Stimulated activated naive CD4-positive, alpha-beta T cell (primary cell): ENCODE measurements at regions not wholly inside any gene's neighbourhood (a gene's known extent, or its start where the extent isn't known, plus 50 kb on each side); places are given as distances from the start of the nearest gene placed in this dataset.

Experiments
- DNase-seq, 6 experiments: peaks; one replicate each; lab custom pipeline; 2025; lab: John Stamatoyannopoulos, UW

DNA sequence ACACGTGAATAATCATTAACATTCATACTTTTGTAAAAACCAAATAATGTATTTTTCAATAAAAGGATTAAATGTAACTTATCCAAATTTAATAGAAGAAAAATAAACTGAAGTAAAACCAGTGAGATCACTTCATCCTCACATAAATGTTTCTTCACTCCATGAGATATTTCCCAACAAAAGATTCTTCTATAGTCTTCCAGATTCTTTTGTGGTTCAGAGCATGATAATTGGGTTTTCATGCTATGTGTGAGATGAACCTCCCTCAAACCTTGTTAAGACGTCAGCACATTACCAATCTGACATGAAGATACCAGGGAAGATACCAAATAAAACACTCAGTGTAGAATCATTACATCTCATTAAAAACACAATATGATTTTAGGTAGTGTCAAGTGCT, 62.9 kb upstream of the OXGR1 start:
- DNase-seq = no peak

DNA sequence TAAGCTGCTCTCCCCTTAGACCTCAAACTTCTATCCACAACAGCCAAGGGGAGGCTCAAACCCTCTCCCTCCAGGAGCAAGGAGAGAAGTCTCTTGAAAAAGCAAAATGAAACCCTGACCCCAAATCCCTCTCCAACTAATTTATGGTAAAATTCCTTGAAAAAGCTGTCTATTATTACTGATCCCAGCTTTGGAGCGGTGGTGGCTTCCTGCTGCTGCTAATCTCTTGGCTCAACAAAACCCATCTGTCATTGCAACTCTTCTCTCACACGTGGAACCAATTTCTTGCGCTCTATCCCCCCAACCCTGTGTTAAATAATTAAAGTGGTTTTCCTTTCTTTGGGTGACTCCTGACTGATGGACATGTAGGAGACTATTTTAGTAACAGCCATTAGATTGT, 64.1 kb upstream of the OXGR1 start:
- DNase-seq = no peak

DNA sequence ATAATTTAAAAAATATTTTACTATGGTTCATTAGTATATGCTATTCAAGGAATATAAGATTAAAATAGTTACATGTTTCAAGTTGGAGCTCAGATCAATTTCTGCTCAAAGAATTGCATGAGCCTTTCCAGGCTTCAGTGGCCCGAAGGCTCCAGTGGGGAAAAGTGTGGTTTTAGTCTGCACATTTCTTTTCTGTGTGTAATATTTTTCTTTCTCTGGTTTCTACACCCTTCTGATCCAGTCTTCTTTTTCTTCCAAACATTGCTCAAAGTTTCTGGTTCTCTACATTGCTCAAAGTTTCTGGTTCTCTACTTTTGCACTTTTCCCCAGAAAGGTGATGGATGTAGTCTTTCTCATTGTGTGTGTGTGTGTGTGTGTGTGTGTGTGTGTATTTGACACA, 64.7 kb upstream of the OXGR1 start:
- no peak for DNase-seq

DNA sequence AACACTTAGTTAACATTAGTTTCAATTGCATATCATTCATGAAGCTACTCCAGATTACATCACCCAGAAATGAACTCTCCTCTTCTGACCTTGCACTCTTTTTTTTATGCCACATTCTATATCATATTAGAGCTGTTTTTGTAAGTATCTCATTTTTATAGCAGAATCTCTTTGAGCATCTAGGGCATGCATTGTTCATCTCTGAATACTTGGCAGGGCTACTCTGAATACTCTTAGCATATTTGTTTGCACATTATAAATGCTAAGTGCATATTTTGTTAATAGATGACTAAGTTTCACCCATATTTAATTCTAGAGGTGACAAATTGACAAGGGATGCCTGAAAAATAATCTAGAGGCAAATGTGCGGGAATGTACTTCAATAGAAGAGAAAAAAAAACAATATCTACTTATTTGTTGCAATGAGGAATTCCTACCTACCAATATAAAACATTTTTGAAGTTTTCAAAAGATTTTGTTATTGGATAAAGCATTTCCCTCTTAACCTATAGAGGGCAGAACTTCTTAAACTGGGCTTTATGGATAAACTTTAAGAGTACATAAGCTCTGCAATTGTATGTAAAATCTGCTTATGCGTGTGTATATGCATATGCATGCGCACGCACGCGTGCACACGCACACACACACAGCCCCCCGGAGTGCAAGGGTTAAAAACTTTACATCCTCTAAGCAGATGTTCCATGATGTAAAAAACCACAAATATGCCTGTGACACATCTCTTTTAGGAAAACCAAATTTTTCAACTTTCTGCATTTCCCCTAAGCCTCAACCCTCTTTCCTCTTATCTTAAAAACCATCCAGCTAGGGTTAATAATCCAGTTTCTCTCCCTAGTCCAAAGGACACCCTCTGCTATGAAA, 73.0 kb upstream of the OXGR1 start:
- no peak for DNase-seq

DNA sequence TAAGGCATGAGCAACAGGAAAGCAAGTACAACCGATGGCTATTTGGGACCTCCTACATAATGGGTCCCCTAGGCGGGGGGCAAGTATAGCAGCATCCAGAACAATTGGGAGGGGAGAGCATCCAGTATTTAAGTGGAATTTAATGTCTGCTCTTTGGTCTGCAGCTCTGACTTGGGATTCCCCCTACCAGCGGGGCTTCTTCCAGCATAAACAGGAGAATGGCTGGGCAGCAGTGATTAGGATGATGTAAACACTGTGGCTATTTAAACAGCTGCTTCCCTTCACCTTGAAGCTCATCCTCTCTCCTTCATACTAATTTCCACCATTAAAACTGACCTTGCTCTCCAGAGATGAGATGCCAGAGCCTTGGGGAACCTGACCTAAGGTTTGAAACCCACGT, 73.9 kb upstream of the OXGR1 start:
- DNase-seq = no peak

DNA sequence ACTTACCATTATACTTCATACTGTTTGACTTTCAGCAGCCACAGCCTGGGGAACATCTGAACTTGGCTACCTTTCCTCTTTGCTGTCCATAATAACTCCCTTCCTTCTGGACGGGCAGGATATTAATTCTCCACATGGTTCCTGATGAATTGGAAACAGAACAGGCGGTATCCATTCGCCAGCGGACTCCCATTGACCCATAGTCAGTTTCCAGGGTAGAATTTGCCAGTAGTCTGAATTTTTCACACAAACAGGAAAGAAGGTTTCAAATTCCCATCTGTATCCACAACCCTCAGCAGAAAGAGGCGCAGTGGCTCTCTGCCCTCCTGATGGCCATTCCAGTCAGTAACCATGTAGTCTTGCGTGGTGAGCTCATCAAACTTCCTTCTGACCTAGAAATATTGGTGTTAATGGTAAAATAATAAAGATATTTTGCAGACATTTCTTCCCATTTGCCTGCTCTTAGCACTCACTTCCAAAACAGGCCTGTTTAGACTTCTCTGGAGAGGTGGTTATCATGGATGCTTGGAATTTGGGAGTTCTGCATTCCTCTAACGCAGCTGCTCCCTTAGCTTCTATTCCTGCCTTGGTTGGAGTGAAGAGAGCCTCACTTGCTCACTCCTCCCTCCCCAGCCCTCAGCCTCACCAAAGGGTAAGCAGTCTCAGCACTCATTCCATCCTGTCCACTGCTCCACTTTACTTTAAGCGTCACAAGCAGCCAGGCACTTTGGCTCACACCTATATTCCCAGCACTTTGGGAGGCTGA, 75.0 kb upstream of the OXGR1 start:
- no peak for DNase-seq

DNA sequence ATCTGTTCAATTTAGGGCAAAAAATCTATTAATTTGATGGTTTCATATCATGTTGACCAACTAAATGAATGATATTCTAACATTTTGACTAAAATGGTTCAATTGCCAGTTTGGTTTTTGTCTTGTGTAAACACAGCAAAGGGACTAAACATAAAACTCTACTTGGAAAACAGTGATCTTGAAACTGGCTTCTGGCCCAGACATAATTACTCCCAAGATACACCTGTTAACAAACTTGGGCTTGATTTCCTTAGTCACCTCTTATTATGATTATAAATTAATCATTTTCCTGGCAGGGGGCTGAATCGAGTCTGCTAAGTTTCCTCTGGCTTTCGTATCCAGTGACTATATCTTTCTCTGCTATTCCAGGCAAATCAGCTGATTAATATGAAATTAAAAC, 78.0 kb upstream of the OXGR1 start:
- DNase-seq = no peak

DNA sequence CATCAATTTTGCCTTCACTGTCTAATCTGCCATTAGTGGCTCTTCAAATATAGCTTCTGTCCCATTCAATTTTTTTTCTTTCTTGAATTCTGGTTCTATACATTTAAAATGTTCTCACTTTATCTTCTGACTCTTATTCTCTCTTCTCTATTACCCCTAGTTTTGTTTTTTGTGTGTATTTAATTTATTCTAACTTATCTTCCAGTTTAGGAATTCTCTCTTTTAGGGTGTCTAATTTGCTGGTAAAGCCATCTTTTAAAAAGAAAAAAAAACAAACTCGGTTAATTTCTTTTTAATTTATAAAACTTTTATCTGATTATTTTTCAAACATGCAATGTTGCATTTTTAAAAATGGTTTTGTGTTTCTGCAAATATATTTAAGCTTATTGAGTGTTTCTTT, 80.3 kb upstream of the OXGR1 start:
- no peak for DNase-seq

DNA sequence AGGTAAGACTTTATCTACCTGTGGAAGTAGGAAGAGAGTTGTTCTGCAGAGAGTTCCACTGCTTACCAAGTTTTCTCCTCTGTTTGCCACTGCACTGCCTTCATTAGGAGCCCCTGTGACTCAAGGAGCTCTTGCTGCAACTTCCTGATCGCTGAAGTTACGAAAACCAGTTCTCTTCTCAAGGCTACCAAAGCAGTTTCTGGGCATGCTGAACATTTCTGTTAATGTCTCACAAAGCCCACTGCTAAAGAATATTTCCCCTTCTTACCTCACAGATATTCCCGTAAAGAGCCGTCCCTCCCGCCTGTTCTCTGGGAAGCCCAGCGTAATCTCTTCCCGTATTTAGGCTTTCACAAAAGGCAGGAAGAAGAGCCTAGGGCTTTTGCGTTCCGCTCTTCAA, 82.6 kb upstream of the OXGR1 start:
- no peak for DNase-seq

DNA sequence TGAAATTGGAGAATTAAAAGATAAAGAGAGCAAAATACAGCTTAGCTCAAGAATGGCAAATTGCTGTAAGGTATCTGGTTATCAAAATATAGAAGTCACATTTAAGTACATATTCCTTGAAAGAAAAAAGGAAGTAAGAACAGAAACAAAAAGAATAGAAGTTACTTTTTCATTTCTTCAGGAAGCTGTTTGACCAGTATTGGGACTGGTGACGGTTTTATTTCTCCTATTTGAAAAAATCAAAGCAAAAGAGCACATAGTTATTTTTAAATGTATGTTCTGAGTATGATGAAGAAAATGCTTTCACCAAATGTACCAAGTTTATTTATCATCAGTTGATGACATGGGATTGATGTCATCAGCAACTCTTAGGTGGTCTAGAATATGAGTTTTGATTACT, 83.1 kb upstream of the OXGR1 start:
- DNase-seq = no peak

DNA sequence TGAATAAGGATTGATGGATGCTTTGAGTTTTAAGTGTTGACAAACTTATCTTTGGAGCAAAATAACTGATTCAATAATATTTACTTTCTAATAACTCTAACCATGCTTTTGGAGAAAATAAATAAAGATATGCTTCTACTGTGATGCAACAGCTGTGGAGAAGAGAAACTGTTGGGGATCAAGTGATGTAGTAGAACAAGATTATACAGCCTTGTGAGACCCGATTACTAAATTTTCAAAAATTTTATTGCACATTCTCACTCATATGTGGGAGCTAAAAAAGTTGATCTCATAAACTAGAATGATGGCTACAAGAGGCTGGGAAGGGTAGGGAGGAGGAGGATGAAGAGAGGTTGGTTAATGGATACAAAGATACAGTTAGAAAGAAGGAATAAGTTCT, 85.5 kb upstream of the OXGR1 start:
- DNase-seq = no peak

DNA sequence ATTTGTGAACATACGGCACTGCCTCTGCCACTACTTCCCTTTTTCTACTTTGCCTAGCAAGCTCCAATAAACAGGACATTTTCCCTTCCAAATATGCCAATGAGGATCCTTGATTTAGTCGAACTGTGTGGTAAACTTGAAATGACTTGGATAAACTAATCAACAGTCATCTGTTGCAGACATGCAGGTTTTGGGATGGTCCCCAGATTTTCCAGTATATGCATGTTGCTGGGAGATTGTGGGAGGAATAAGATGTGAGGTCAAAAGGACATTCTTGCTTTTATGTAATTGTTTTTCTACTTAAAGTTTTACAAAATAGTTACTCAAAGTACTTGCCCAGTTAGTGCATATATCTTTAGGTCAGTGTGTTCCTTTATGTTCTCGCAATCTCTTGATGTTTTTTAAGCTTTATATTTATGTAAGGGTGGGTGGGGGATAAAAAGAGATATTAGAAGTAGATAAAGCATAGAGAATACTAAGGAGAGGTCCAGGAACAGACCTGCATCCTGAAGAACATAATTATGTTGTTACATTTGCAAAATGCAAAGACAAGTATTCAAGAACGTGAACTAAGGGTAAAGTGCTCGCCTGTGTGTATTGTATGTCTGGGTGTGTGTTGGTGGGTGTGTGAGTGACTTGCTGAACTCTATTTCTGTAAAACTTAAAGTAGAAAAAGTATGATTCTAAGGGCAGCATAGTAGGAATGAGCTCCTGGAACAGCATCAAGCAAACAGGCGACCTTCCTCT, 88.4 kb upstream of the OXGR1 start:
- DNase-seq = no peak

DNA sequence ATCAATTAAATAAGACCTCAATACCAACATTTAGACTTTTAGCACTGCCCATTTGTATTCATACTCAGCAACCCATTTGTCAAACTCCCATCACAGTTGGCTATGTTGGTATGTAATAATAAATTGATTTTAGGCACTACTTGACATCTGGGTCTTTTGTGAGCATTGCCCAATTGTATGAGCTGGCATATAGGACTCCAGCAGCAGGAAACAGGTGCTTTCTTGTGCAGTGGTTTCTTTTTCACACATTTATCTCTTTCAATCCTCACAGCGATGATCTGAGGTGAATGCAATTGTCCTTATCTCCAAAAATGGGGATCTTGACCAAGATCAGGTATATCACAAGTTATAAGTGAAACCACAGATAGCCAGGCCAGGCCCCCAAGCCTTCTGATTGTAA, 96.9 kb upstream of the OXGR1 start:
- DNase-seq = no peak

DNA sequence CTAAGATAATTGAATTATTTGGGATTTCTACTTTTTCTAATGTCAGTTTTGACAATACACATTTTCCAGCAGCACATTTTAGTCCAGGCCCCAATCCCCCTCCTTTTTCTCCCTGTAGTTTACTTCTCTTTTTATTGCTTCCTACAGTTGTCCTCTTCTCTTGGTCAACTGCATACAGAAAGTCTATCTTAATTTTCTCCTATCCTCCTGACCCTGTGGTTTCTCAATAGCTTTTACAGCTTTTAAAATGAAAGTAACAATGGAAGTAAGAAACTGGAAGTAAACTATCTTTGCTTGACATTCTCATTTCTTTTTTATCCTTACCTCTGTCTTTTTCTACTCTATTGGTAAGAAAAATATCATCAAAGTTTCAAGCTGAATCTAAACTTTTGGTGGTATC, 106.5 kb upstream of the OXGR1 start:
- DNase-seq = no peak

DNA sequence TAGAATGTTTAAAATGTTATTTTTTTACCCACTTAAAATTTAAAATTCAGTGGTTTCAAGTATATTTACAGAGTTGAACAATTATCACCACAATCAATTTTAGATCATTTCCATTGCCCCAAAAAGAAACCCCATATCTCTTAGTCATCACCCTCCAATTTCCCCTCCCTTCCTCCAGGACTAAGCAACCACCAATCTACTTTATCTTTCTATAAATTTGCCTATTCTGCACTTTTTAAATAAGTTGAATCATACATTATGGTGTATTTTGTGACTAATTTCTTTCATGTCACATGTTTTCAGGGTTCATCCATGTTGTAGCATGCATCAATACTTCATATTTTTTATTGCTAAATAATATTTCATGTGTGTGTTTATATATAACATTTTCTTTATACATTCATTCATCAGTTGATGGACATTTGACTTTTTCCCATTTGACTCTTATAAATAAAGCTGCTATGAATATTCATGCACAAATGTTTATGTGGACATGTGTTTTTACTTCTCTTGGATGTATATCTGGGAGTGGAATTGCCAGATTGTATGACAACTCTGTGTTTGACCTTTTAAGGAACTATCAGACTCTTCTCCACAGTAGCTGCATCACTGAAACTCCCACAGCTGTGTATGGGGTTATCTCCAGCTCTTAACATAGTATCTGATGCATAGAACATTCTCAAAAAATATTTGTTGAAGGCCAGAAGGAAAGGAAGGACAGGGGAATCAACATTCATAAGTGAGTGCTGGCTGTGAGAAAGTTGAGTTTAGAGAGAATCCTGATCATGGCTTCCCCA, 107.8 kb upstream of the OXGR1 start:
- DNase-seq = no peak

DNA sequence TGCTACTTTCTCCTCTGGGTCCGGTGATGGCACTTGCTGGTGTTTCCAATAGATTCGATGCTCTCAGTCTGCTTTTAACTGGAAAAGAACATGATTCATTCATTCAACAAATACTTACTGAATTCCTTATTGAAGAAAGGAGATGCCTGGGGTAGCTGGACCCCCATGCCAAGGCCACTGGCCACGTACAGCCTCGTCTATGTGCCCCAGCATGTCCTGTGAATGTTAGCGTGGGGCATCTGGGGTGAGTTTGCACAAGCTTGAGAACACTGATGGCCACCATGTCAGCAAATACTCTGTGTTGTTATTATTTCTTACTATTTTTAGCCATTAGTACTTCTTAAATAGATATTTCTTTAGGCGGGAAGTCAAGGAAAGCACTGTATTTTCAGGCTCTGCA, 112.0 kb upstream of the OXGR1 start:
- DNase-seq = no peak

DNA sequence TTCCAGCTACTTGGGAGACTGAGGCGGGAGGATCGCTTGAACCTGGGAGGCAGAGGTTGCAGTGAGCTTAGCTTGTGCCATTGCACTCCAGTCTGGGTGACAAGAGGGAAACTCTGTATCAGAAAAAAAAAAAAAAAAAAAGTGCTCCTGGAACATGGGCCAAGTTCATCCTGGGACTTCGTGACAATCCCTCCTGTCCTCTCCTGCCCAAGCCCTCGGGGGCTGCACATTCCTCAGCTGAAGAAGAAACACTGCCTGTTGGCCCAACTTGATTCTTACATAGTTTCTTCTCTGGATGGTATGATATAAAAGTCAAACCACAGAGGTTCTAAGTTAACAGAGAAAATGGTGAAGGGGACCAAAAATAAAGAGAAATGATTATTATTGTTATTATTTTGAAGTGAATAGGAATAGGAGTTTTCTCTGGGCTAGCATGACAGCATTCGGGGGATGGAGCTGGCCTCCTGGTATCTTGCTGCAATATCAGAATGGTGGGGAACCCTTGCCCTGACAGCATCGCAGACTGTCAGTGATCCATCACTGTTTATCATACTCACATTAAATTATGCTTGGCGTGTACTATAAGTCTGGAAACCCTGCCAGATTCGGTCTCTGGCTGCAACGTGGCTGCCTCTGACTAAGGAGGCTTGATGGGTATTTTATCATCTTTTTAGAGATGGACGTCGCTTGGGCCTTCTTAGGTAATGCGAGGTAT, 113.7 kb upstream of the OXGR1 start:
- DNase-seq = no peak

DNA sequence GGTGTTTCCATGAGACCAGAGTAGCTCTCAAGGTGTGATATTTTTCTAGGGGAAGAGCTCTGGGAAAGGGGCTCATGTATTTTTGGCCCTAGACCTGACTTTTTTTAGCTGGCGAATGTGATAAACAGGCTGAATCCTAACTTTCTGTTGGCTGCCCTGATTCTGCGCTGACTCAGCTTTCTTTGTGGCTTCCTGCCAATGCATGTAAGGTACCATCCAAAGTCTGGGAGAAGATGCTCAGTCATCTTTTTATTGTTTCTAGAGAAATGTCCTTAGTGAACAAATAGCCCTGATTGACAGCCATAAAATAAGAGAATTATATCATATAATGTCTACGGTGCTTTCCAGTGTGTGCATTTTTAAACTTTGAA, 113.6 kb upstream of the MBNL2 start:
- no peak for DNase-seq

DNA sequence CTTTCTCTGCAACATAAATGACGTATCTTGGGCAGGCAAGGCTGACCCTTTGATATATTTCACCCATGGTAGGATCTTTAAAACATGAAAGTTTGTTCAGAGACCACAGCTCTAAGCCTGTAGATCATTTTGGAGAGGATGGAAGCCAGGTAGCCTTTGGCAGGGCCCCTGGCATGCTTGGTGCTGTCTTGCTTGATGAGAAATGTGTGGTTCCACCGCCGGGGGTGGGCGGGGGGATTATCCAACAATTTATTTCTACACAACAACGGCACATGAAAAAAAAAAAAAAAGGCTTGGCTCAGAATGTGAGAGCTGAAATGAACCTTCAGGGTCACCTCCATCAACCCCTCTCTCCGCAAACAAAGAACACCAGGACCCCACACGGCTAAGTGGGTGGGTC, 112.9 kb upstream of the MBNL2 start:
- no peak for DNase-seq

DNA sequence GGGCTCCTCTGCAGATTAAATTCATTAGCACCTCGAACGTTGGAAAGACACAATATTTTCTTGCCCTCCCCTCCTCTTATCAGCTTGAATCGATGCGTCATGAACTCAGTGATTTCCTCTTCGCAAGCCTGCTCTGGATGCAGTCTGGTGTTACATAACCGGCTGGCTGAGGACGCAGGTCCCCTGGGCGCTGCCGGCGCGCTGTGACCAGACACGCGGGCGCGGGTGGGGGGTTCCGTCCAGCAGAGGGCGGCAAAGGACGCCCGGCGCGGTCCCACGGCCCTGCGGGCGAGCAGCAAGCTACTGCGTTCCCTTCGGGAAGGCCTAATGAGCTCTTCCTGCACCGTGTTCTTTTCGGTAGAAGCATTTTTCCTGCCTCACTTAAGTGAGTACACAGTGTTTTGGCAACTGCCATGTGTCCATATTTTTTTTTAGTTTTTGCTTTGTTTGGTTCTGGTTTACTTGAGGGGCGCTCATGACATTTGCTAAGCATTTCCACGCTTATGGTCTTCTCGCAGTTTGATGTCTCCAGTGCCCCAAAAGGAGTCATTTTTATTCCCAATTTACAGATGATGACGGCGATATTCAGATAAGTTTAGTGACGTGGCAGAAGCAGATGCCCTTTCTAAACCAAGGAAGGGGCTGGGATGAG, 112.2 kb upstream of the MBNL2 start:
- peak; percentile 52 to 82 (median 64) for DNase-seq

DNA sequence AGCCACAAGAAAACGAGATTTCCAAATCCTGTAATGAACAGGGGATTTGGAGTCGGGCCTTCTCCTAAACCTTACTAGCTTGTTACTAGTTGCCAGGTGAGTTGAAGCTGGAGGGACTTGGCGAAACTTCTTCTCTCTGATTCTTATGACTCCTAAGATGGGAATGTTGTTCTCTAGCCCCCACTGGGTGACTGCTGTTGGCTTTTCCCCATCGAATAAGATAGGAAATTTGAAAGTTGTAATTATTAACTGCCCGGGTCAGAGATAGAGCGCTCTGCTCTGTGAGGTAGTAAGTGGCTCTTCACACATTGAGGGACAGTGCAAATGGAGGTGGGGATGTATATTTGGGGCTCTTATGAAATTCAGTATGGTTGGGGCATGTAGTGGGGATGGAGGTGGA, 111.2 kb upstream of the MBNL2 start:
- no peak for DNase-seq
